GDM1 (cell line): ENCODE measurements at regions not wholly inside any gene's neighbourhood (a gene's known extent, or its start where the extent isn't known, plus 50 kb on each side); places are given as distances from the start of the nearest gene placed in this dataset.
"Not testable (repeated sequence)": the region's sequence is repeated elsewhere in the genome, so short reads cannot be mapped to it uniquely, and the experiment has no call there.

Source experiments
- DNase-seq: peaks from one replicate; lab custom pipeline; 2025; lab: John Stamatoyannopoulos, UW

DNA sequence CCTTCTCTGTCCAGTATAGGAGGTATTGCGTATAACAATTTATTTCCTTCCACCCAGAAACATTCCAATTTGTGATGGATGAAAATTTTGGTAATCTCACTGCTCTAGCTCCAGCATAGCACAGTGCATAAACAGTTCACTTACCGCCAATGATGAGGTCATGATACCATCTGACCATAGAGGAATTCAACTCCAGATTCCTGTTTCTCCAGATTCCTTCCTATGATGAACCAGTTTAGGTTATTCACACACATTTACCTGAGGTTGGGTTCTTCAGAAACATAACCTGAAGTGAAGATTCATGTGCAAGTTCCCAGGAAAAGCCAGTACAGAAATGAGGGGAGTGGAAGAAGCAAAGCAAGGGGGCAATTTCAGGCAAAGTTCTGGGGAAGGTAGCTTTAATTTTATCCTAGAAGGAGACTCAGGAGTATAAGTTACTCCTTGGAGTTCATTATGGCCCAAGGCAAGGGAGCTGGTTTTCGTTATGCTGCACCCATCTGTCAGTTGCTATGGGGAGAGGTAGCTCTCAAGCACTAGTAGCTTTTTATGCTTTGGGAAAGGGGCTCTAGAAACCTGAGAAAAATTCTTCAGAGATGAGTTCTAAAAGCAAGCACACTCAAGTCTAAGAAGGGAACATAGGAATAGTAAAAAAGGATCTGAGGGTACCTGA is 121.6 kb downstream of the CASP12 start:
- DNase-seq = no peak

GRCh38 chr11:104774578-104774977 is 123.7 kb downstream of the CASP12 start:
- DNase-seq = no peak

DNA sequence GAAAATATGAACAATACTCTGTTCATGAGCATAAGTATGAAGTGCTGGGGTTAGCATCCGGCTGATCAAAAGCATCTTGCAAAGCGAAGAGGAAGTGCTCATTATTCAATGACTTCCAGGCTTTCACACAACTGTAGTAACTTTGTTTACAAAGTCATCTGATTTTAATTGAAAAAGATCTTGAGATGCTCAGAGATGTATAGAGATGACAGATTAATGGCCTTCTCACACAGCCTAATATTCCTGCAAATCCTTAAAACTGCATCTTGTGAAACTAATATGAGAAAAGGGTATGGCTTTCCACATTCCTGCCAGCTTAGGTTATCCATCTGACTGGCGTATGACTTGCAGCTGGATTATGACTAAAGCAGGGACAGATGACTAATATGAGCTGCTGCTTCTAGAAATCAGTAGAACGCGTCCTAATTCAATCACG is 125.4 kb downstream of the CASP12 start:
- no peak for DNase-seq

- no peak for DNase-seq
These were observed 126.5 kb downstream of the CASP12 start for GRCh38 chr11:104771763-104772162.

DNA sequence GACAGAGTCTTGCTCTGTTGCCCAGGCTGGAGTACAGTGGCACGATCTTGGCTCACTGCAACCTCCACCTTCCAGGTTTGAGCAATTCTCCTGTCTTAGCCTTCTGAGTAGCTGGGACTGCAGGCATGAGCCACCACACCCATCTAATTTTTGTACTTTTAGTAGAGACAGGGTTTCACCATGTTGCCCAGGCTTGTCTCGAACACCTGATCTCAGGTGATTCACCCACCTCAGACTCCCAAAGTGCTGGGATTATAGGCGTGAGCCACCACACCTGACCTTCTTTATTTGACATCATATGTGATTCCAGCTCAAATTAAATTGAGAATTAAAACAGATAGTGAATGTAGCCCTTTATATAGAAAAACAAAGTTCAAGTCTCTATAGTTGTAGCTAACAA is 127.2 kb downstream of the CASP12 start:
- DNase-seq = not testable (repeated sequence)

GRCh38 chr11:104765401-104766095 is 132.7 kb downstream of the CASP12 start:
- DNase-seq = no peak

DNA sequence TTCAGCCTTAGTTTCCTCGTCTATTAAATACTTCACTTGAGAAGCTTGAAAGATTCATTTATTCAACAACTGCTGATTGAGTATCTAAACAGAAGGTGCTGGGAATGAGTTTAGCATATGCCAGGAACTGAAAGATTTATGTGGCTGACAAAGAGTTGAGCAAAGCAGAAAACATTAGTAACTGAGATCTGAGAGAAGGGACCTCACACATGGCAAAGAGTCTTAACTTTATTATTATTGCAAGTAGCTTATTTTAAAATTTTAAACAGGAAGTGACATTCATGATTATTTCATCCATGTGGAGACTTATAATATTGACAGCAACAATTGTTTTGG is 133.6 kb downstream of the CASP12 start:
- DNase-seq = no peak

DNA sequence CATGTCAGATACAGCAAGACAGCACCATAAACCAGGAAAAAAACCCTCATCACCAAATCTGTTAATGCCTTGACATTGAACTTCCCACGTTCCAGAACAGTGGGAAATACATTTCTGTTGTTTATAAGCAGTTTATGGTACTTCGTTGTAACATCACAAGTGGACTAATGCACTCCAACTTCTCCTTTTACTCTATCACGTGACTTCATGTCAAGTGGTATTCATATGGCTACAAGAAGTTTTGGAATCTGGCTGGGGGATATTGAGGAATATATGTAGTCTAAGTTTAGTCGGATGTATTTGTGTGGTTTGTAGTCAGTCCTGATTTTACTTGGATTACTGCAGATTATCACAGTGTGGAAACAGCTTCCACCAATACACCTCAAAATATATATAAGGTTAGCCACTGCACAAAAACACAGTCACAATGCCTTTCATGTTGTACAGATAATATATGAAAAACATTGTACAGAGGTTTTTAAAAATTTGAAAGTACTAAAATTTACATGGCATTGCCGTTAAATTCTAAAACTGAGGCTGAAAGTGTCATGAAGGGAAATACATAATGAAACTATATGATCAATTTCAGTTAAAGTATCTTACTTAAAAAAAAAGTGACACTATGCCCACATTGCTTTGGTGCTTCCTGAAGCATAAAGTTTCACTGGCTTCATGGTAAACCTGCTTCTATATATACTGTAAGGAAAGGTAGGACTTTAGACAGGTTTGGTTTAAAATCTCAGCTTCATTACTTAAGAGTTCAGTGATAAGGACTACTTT is 134.1 kb downstream of the CASP12 start:
- DNase-seq = no peak

DNA sequence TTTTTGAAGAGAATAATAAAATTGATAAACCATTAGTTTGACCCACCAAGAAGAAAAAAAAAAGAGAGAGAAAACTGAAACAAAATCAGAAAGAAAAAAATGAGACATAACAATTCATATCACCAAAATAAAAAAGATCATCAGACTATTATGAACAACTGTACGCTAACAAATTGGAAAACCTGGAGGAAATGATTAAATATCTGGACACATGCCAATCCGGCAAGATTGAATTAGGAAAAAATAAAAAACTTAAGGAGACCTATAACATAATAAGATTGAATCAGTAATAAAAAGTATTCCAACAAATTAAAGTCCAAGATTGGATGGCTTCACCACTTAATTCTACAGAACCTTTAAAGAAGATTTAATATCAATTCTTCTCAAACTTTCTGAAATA is 136.7 kb downstream of the CASP12 start:
- no peak for DNase-seq

DNA sequence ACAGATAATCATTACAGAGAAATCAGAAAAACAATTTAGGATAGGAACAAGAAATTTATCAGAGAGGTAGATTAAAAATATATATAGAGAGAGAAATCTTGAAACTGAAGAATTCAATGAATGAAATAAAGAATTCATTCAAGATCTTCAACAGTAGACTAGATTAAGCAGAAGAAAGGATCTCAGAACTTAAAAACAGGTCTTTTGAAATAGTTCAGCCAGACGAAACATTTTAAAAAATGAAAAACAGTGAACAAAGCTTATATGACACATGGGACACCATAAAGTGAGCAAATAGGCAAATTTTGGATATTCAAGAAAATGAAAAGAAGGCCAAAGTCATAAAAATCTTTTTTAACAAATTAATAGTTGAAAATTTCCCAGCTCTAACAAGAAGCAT is 138.8 kb downstream of the CASP12 start:
- no peak for DNase-seq

DNA sequence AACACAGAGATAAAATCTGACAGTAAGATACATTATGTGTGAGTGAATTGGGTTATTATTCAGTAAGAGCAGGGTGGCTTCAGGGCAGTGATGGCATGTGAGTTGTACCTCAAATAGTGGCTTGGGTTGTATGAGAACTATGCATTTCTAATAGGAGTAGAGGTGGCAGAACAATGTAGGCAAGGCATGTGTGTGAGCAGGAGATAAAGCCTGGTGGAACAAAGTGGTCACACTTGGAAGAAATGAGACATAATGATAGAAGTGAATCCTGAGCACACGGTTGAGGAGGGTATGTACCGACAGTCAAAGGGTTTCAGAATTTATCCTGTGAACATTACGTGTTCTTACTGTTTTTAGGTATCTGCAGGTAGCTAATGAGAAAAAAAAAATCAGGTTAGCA is 159.3 kb downstream of the CASP12 start:
- no peak for DNase-seq

GRCh38 chr11:104738208-104738607 is 160.1 kb downstream of the CASP12 start:
- no peak for DNase-seq

- DNase-seq = no peak
These were observed 161.8 kb downstream of the CASP12 start for GRCh38 chr11:104736502-104736901.

DNA sequence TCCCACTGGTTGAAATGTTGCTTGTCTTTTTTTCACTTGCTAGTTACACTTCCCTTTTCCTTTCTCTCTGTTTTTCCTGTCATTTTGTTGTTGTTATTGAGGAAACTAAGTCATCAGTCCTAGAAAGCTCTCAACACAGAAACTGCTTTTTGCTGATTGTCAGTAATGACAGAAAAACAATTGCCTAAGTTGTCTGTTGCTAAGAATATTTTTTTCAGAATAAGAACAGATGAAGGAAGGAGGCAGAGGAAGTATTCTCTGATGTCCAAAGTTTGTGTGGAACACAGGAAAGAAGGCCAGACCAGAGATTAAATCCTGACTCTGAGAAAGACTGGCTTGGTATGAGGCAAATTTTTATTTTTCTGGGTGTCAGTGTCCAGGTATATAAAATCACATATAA is 163.3 kb downstream of the CASP12 start:
- no peak for DNase-seq

DNA sequence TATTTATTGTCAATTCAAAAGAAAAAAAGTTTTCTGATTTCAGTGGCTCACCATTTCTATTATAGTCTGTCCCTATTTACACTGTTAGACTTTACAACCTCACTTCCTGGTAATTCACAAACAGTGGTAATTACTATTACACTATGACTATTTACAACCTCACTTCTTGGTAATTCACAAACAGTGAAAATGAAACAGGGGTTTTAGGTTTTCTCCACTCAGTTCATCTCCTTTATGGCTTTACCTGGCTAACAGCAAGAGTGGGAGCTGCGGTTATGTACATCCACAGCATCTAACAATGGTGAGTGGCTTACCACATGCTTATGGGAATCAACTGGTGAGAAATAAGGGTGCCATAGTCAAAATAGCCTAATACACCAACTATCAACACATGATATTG is 166.4 kb downstream of the CASP12 start:
- no peak for DNase-seq

DNA sequence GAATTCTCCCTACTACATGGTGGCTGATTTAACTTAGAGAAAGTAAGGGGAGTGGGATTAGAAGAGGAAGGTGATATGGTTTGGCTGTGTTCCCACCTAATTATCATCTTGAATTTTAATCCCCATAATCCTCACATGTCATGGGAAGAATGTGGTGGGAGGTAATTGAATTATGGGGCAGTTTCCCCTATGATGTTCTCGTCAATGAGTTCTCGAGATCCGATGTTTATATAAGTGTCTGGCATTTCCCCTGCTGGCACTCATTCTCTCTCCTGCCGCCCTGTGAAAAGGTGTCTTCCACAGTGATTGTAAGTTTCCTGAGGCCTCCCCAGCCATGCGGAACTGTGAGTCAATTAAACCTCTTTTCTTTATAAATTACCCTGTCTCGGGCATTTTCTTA is 169.3 kb downstream of the CASP12 start:
- DNase-seq = no peak

DNA sequence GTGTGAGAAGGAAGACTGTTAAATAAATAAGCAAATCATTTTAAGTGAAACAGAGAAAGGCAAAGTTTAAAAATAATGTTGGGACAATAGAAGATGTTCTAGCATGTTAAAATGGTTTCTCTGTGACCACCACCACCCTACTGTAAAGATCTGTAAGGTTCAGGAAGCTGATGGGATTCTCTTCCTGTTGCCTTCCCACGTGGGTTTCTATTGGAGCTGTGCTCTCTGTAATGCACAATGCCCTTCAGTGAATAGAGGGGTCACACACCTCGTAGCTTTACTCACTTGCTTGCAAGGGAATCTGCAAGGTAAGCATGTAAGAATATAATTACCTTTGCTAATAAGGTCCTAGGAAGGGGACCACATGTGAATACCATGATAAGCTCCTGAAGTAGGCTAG is 170.5 kb downstream of the CASP12 start:
- no peak for DNase-seq

GRCh38 chr11:104727095-104727494 is 171.2 kb downstream of the CASP12 start:
- no peak for DNase-seq

GRCh38 chr11:104725796-104726408 is 172.4 kb downstream of the CASP12 start:
- DNase-seq = no peak

DNA sequence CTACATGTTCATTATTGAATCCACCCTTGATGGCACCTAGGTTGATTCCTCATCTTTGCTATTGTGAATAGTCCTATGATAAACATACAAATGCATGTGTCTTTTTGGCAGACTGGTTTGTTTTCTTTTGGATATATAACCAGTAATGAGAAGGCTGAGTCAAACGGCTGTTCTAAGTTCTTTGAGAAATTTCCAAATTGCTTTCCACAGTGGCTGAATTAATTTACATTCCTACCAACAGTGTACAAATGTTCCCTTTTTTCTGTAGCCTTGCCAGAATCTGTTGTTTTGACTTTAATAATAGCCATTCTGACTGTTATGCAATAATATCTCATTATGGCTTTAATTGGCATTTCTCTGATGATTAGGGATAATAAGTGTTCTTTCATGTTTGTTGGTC is 184.9 kb downstream of the CASP12 start:
- DNase-seq = no peak

DNA sequence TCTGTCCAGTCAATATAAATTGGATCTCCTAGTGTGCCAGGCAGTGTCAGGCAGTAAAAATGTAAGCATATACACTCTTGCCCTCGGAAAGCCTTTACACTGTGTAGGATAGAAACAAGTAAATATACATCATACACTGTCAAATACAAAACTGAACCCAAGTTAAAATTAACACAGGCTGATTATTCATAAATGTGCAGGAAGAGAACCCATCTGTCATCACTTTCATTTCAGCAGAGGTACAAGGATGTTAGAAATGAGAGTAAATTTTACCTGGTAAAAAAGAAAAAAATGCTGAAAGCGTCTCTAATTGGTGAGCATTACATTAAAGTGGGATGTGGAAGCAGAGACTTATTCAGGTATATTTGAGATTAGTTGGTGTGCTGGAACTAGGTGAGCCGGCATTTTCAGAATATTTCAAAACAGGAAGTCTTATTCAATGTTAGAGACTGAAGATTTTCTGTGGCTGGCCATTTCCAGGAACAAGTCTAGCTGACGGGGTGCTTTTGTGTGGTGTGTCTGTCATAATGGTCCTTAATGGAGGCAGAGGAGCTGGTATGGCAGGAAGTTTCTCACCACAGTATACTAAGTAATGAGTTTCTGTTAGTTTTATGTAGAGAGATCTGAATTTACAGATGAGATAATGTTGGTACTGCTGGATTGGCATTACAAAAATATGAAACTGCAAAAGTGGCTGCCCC is 192.6 kb downstream of the CASP12 start:
- peak; percentile 3 for DNase-seq

GRCh38 chr11:104704888-104705287 is 193.4 kb downstream of the CASP12 start:
- no peak for DNase-seq
